GM04504 (cell line): ENCODE measurements at regions not wholly inside any gene's neighbourhood (a gene's known extent, or its start where the extent isn't known, plus 50 kb on each side); places are given as distances from the start of the nearest gene placed in this dataset.

Experiments used
- DNase-seq: peaks from one replicate; pipeline ENCODE4 v3.0.0-alpha.2; 2012; ENCODE audit warnings: low read depth

DNA sequence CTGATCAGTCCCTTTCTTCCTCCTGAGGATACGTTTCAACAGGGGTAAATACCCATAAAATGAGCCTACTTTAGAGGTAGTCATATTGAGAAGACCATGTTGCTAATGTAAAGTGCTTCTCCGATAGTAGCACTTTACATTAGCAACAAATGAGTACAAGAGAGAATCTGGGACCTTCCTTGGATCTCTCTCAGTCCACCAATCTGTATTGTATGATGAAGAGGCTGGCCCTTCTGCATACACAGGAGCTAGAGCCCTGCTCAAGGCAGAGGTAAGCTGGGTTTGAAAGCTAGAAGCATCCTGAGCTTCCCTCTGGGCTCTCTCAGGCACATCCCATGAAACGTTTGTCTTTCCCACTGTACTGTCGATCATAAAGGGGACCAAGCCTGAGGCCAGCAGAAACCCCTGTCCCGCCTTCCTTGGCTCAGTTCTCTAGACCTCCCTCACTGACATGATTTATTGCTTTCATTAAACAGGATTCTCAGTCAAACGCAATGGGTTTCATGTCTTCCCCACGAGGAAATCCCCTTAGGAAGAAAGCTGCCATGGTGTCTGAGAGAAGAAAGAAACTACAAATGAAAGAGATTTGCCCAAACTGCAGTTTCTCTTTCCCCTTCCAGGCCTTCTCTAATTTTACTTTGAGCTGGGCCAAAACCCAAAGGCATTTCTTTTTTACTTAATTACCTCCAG, 62.8 kb upstream of the BCAR3 start:
- DNase-seq: no peak

DNA sequence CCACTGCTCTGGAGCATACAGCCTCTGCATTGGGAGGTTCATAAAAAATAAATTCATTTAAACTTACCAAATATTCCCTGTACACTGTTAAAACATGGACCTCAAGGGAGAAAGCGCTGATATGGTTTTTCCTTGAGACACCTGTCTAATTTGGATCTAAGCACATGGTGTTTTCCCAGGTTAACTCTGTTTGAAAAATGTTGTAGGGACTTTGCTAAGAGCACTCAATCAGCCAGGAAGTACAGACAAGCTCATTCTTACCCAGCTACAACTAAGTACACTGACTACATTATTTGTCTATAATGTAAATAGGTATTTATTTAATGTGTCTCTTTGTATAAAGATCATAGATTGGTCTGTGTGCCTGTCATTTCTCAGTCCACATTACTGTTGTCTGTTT, 61.8 kb upstream of the BCAR3 start:
- no peak for DNase-seq

DNA sequence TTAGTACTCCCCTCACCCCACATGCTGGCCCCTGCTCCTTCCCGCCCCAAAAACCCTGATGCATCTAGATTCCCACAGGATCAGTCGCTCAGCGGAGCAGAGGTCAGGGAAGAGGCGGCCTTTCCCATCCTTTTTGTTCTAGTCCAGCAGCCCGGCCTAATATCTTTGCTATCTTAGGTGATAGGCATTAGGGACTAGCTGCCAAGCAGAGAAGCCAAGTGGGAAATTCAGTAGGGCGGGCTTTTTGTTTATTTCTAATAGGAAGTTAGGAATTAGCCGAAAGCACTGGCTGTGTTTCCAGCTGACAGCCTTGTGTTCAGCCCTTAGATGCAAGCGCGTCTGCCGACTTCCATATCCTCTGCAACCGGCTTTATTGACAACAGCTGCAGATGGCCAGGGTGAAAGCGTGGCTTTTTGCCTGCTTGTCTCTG, 59.0 kb upstream of the BCAR3 start:
- no peak for DNase-seq

DNA sequence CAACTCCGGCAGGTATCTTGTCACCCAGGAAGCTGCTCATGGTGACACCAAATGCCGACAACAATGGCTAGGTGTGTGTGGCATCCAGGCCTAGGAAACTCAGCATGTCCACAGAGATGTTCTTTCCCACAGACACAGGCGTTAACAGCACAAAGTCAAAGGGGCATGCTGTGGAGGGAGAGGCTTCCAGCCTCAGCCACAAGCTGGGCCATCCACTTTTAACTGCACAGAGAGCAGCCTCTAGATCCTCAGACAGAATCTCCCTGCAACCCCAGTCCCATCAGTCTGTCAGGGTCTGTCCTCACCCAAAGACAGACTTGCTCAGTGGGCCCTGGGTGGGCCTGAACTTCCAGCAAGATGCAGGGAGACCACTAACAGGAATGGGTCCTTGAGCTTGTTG, 58.5 kb upstream of the BCAR3 start:
- no peak for DNase-seq

DNA sequence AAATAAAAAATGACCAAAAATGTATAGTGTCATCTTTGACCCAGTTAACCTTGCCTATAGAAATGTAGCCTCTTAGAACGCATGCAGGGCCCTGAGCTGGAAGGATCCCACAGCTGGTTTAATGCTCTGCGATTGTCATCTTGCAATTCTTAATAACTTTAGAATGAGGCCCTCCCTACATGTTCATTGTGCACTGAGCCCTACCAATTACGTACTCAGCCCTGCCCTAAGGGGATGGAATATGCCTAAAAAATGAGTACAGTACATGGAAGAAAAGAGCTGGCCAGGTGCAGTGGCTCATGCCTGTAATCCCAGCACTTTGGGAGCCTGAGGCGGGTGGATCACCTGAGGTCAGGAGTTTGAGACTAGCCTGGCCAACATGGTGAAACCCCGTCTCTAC, 57.8 kb upstream of the BCAR3 start:
- DNase-seq: no peak

DNA sequence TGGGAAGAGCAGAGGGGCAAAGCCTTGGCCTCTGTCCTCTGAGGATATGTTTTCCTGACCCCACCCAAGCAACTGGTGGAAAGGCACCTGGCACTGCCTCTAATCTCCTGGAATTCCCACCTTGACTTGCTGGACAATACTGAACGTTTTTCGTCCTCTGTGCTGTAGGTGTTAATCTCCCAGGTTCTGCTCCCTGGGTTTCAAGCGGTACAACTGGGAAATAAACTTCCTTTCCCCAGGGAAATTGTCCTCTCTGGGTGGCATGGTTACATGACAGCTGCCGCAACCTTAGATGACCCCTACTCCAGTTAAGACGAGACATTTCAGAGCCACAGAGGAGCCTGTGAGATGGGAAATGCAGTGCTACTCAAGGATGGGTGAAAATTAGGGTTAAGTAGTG, 57.3 kb upstream of the BCAR3 start:
- no peak for DNase-seq

DNA sequence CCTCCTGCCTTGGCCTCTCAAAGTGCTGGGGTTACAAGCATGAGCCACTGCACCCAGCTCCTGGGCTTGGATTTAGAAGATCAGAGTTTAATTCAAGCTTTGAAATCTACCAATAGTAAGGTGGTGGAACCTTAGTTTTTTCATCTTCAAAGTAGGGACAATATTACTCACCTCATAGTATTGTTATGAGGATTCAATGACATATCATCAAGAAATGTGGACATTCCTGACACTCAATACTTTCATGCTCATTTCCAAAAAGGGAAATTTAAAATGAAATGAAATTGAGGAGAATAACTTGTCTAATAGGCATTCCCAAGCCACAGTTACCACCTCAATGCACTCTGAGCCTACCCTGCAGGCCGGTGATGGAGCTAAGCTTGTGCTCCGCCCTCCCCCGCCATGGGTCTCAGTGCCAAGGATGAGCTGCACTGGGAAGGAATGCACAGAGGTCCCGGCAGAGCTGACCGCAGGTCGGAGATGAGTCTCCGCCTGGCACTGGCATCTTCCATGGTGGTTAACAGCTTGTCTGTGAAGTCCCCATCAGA, 56.5 kb upstream of the BCAR3 start:
- DNase-seq: peak; percentile 85

DNA sequence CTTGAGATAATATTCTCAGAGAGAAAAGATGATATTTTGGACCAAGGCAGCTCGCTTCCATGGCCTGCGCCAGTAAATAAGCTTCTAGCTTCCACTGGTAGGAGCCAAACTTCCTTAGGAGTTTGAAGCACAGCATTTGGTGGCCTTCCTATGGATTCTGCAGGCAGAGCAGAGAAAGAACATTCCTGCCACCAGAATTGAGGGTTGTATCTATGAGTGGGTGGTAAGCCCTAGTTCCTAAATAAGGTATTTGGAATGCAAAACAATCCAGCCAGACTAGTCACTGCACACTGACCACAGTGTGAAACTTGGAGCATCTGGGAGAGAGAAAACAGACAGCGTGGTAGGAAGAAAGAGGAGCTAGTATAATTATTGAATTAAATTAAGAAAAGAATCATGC, 54.1 kb upstream of the BCAR3 start:
- peak; percentile 72 for DNase-seq

DNA sequence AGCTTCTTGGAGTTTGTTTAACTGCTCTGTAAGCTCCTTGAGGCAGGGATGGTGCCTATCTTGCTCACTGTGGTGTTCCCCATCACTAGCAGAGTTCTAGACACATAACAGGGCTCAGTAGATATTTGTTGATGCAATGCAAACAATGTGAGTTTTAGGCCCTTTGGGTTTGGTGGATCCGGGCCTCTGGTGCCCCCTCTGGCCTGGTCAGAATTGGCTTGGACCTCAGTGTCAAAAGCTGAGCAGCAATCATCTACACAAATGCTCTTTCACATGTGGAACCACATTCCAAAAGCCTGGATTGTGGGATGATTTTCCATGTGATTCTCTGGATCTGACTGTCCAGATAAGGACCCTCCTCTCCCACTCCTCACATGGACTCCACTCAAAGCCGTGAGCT, 53.4 kb upstream of the BCAR3 start:
- no peak for DNase-seq

DNA sequence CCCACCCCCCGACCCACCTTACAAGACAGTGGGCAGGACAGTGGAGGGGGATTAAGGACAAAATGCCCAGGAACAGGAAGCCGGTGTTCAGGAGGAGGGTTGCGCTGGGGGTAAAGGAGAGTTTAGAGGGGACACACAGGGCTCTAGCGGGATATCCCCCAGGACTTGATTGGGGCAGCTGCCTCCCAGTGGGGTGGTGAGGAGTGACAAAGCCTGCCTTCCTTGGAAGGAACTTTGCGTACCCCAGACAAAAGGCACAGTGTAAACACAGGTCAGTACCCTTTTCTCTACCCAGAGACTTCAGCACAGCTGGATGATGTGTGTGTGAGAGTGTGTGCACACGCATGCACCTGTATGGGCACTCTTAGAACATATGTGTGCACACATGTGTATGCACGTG, 51.7 kb upstream of the BCAR3 start:
- no peak for DNase-seq

DNA sequence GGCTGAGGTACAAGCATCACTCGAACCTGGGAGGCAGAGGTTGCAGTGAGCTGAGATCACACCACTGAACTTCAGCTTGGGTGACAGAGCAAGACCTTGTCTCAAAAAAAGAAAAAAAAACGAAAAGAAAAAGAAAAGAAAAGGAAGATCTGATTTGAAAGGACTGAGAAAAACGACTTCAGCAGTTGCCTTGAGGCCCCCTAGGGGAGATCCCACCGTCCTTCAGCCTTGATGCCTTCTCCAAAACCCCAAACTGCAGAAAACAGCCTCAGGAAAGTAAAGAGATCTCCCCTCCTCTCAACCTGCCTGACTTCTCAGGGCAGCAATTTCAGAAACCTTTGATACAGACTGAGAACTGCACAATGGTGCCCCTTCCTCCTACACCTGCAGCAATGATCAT, 50.9 kb upstream of the BCAR3 start:
- no peak for DNase-seq
